GM18526 (cell line): ENCODE measurements at regions not wholly inside any gene's neighbourhood (a gene's known extent, or its start where the extent isn't known, plus 50 kb on each side); places are given as distances from the start of the nearest gene placed in this dataset.

Experiments used
- POLR2A ChIP-seq: IDR thresholded peaks from 3 replicates; pipeline ENCODE4 v1.6.1; 2011; ENCODE audit not compliant: insufficient read length; ENCODE audit errors: extremely low read depth

- no peak for TF ChIP-seq POLR2A
Measured at GRCh38 chr3:72058493-72059081, 273.6 kb upstream of the PROK2 start.

DNA sequence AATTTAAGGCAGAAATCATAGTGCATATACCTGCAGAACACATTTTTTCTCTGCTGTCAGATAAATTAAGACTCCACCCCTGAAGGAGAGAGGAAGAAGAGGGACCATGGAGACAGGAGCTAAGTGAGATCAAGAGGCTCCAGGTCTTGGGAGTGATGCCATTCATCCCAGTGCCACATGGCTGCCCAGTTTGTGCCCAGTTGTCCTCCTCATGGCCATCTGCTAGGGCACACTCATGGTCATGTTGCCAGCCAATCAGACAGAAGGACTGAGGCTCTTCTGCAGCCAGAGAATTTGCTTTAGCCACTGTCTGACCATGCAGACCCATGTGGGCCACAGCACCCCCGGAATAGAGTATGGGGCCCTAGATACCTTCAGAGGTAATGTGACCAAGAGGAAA, 270.5 kb upstream of the PROK2 start:
- TF ChIP-seq POLR2A = no peak

DNA sequence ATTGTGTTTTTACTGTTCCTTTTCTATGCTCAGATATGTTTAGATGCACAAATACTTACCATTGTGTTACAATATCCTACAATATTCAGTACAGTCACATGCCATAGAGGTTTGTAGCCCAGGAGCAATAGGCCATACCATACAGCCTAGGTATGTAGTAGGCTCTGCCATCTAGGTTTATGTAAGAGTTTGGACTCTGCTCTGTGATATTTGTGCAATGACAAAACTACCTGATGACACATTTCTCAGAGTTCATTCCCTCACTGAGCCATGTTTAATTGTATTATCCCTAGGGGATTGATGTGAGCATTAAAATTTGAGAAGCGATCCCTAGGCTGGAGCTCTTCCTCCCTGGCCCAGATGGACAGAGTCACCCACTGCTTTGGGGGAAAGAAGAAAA, 270.0 kb upstream of the PROK2 start:
- TF ChIP-seq POLR2A = no peak

GRCh38 chr3:72052841-72053409, 268.0 kb upstream of the PROK2 start:
- no peak for TF ChIP-seq POLR2A

GRCh38 chr3:72050771-72051170, 265.8 kb upstream of the PROK2 start:
- no peak for TF ChIP-seq POLR2A

DNA sequence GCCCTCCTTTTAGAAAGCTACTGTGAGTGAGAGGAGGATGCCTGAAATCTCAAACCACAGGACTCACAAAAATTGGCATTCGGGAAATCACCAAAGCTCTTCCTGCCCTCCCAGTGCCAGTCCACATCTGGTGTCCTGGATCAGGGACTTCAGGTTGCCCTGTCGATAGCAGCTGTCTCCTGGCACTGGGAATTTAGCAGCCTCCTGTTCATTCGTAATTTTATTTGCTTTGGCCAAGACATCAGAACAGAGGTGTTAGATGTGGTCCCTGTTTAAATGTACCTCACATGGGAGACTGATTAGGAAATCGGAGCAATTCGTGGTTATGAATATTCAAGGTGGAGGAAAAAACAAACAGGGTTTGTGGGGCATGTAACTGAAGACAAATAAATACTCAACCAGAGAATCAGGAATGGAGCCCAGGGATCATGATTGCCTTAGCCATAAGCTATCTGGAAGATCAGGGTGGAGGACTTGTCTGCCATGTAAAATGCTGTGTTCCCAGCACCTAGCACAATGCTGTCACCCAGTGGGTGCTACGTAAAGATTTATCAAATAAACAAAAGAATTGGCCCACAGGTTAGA, 265.2 kb upstream of the PROK2 start:
- TF ChIP-seq POLR2A = no peak

GRCh38 chr3:72049300-72049699, 264.4 kb upstream of the PROK2 start:
- no peak for TF ChIP-seq POLR2A

- no peak for TF ChIP-seq POLR2A
Measured at GRCh38 chr3:72048873-72049272, 263.9 kb upstream of the PROK2 start.

DNA sequence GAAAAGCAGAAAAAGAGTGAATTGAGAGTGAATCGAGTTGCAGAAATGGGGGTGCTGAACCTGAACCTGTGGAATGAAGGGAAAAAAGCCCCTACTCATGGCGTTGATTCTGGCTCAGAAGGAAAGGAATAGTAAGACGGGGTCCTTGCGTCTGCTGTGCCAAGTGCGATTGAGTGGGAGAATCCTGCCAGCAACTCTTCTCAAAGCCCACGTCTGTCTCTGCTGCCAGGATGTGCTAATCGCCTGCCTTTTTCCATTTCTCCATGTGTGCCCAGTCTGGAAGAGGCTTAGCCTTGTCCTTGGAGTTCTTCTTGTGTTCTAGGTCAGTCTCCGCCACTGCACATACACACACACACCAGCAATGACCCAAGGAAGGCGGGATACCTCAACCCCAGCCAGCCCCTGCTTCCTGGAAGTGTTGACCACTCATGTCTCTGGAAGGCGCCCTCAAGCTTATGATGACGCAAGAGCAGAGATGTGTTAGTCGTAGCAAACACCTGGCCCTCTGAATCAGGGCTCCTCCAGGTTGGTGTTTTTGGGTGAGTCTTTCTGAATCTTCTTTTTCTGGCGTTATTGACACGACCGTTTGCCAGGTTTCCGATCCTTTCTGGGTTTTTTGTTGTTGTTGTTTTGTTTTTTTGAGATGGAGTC, 262.4 kb upstream of the PROK2 start:
- TF ChIP-seq POLR2A = no peak

DNA sequence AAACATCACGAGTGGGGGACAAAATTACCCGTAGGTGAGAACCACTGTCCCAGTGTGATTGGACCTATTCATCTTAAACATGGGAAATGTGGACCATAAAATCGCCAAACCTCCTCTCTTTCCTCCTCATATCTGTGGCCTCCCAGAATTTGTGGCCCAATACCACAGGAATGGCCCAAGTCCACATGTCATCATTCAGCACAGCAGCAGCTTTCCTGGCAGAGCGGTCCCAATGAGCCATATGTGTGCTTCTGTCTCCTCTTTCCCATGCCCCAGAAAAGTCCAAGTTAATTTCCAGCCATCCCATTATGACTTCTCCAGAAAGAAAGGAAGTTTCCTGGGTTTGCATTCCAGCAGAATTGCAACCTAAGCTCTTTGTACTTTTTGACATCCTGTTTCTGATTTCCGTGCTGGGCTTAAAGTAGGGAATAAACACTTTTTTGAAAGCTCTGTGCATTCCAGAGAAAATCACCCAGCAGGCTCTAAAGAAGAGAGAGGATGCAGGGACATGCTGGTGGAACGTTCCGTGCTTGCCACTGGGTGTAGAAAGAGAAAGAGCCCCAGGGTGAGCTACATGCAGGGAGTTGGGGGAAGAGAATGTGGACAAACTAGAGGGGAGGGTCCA, 259.4 kb upstream of the PROK2 start:
- no peak for TF ChIP-seq POLR2A

DNA sequence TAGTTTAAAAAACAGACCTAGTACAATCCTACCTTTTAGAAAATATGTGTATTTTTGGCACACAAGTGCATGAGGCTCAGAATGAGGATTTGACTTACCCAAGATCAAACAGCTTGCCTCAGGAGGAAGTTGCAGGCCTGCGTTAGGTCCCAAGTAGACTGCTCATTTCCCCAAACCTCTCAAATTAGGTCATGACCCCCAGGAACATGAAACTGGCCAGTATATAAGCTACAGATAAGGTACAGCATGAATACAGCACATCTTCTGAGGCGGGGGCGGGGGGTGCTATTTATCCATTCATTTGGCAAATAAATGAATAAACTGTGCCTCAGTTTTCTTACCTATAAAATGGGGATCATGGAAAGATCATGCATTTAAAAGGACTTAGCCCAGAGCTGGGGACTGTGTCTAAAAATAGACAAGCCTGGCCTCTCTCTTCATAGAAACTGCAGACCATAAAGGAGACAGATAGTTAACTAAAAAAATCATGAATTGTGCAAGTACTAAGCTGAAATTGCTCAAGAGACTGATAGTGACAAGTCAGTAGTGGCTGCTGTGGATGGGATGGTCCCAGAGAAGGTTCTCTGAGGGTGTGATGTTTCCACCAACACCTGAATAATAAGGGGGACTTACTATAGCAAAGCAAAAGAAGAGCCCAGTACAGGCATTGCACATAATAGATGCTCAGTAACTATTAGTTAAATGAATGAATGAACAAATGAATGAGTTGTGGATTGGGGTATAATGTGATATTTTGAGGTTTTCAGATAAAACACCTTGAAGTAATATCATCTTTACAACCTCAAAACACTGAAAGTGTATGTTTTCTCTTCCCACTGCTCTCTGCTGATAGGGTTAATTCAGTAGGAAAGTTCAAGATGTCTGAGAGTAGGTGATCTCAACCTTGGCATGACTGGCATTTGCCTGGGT, 258.5 kb upstream of the PROK2 start:
- TF ChIP-seq POLR2A = no peak

- no peak for TF ChIP-seq POLR2A
Measured at GRCh38 chr3:72042397-72043203, 257.7 kb upstream of the PROK2 start.

DNA sequence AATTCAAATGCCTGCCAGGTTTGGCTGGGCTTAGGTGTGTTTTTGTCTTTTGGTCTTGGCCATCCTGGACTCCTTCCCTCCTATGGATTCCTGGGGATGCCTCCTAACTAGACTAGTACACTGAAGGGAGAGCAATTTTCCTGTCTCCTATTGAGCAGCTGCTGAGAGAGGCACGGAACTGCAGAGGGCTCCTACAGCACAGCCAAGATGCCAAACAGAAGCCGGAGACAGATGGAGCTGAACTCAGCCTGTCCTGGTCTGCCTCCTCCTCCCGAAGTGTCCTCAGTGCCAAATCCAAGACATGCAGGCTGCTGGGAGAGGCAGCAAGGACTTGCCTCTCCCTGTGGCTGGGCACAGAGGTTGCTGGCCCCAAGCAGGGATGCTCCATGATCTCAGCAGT, 256.6 kb upstream of the PROK2 start:
- no peak for TF ChIP-seq POLR2A

DNA sequence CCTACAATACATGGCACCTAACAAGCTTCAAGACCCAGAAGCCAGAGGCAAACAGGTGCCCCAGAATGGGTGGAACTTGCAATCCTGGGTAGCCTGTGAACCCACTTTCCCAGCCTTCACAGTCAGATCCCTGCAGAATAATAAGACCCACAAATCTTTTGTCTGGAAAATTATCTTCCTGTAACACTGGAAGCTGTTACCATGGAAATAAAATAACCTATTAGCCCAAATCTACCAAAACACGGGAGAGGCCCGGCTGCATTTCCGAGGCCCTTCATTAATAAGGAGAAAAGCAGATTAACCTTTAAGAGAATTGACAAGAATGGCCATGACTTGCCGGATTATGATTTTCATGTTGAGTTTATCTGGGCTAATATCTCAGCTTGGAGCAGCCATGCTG, 256.1 kb upstream of the PROK2 start:
- no peak for TF ChIP-seq POLR2A
